ENCODE measurements at regions not wholly inside any gene's neighbourhood (a gene's known extent, or its start where the extent isn't known, plus 50 kb on each side); places are given as distances from the start of the nearest gene placed in this dataset.

- Mint-ChIP-seq H3K27ac (no peak overlapping the region), H3K9me3 (no peaks in the 10 kb centered on the region), H3K36me3 (ENCODE audit: low read depth) (no peaks in the 10 kb centered on the region), H3K27me3 (ENCODE audit: low read depth) (no peaks in the 10 kb centered on the region), H3K4me1 (no peaks in the 10 kb centered on the region), H3K4me3 (no peak overlapping the region)
- TF ChIP-seq CTCF (IDR thresholded peaks at IDR 0.05; ENCODE audit: unreplicated experiment in 3 of 3): no peak
Measured at GRCh38 chr1:88376421-88376820, 307.7 kb upstream of the PKN2 start.

- Mint-ChIP-seq H3K27ac (no peak overlapping the region), H3K36me3 (ENCODE audit: low read depth) (no peaks in the 10 kb centered on the region), H3K9me3 (no peaks in the 10 kb centered on the region), H3K4me1 (no peaks in the 10 kb centered on the region), H3K4me3 (no peak overlapping the region), H3K27me3 (ENCODE audit: low read depth) (no peaks in the 10 kb centered on the region)
- no peak for TF ChIP-seq CTCF (IDR thresholded peaks at IDR 0.05; ENCODE audit: unreplicated experiment in 3 of 3)
Measured at GRCh38 chr1:88378560-88378959, 305.5 kb upstream of the PKN2 start.

- H3K4me1 Mint-ChIP-seq: no peaks in the 10 kb centered on the region
Measured at GRCh38 chr1:88394958-88395357, 289.1 kb upstream of the PKN2 start.

GRCh38 chr1:88398338-88398737, 285.7 kb upstream of the PKN2 start:
- no peaks in the 10 kb centered on the region for H3K4me1 Mint-ChIP-seq
- TF ChIP-seq CTCF (IDR thresholded peaks at IDR 0.05; ENCODE audit: unreplicated experiment in 3 of 3): no peak
- H3K9me3 Mint-ChIP-seq: no peaks in the 10 kb centered on the region
- no peak overlapping the region for H3K4me3 Mint-ChIP-seq
- no peaks in the 10 kb centered on the region for H3K36me3 Mint-ChIP-seq (ENCODE audit: low read depth)
- H3K27ac Mint-ChIP-seq: no peak overlapping the region
- H3K27me3 Mint-ChIP-seq (ENCODE audit: low read depth): no peaks in the 10 kb centered on the region

More at GRCh38 chr1:88394958-88395357, 289.1 kb upstream of the PKN2 start:
- no peak for TF ChIP-seq CTCF (IDR thresholded peaks at IDR 0.05; ENCODE audit: unreplicated experiment in 3 of 3)
- Mint-ChIP-seq H3K27me3 (ENCODE audit: low read depth) (no peaks in the 10 kb centered on the region), H3K9me3 (no peaks in the 10 kb centered on the region), H3K4me3 (no peak overlapping the region), H3K27ac (no peak overlapping the region), H3K36me3 (ENCODE audit: low read depth) (no peaks in the 10 kb centered on the region)

GRCh38 chr1:88399690-88400089, 284.4 kb upstream of the PKN2 start:
- no peaks in the 10 kb centered on the region for H3K9me3 Mint-ChIP-seq
- no peaks in the 10 kb centered on the region for H3K36me3 Mint-ChIP-seq (ENCODE audit: low read depth)
- no peak overlapping the region for H3K27ac Mint-ChIP-seq
- H3K4me1 Mint-ChIP-seq: no peaks in the 10 kb centered on the region
- H3K27me3 Mint-ChIP-seq (ENCODE audit: low read depth): no peaks in the 10 kb centered on the region
- no peak overlapping the region for H3K4me3 Mint-ChIP-seq
- no peak for TF ChIP-seq CTCF (IDR thresholded peaks at IDR 0.05; ENCODE audit: unreplicated experiment in 3 of 3)

GRCh38 chr1:88401313-88401712, 282.8 kb upstream of the PKN2 start:
- H3K4me3 Mint-ChIP-seq: no peak overlapping the region
- no peak for TF ChIP-seq CTCF (IDR thresholded peaks at IDR 0.05; ENCODE audit: unreplicated experiment in 3 of 3)
- H3K27me3 Mint-ChIP-seq (ENCODE audit: low read depth): no peaks in the 10 kb centered on the region
- H3K27ac Mint-ChIP-seq: no peak overlapping the region
- H3K4me1 Mint-ChIP-seq: no peaks in the 10 kb centered on the region
- no peaks in the 10 kb centered on the region for H3K9me3 Mint-ChIP-seq
- no peaks in the 10 kb centered on the region for H3K36me3 Mint-ChIP-seq (ENCODE audit: low read depth)

Measured in nephron (organoid).